K562 (cell line): ENCODE measurements at regions not wholly inside any gene's neighbourhood (a gene's known extent, or its start where the extent isn't known, plus 50 kb on each side); places are given as distances from the start of the nearest gene placed in this dataset.

Experiments used
- ATAC-seq: fragments of 200-7000 bp; cut with Tn5 transposase; 3 replicates; pipeline ENCODE4 v1.9.1; 2020; ENCODE audit warnings: moderate library complexity
- BruUV-seq: library from RNA; stranded (reverse); fragments of 400-500 nt; replicated peaks from 2 replicates; lab custom pipeline; 2021; lab: Mats Ljungman, UMichigan
- CTCF ChIA-PET: fragments of 300-600 bp; formaldehyde crosslinking; extraction: SDS; loops from one replicate; lab custom pipeline; 2021; ENCODE audit warnings: low intra/inter-chr PET ratio; lab: Yijun Ruan, JAX
- POLR2A ChIA-PET: fragments of 300-600, 350-650 bp; sonication (Branson Sonifier 250); formaldehyde crosslinking; extraction: SDS; loops from one replicate; lab custom pipeline; 2021; ENCODE audit warnings: antibody characterized with exemption, inconsistent platforms; lab: Yijun Ruan, JAX
- DNase-seq, 4 experiments: peaks; one replicate each; pipeline versions ENCODE4 v3.0.0 to v3.0.0-alpha.2; 2011 to 2018; ENCODE audit warnings: low spot score in 3 of 4, mixed read lengths in 3 of 4; ENCODE audit errors: extremely low read depth in 1 of 4
- FAIRE-seq: peaks from 2 replicates; lab custom pipeline; 2011; peaks lifted over from hg19 to GRCh38; lab: Jason Lieb, UNC
- H2AFZ ChIP-seq: 2 replicates; pipeline ENCODE4 v1.6.0; 2011; ENCODE audit warnings: low read depth, low read length, control low read depth, inconsistent platforms
- H3K27ac ChIP-seq: fragments of 200-600 bp; 3 replicates; pipeline ENCODE4 v1.8.0; 2011; ENCODE audit warnings: low read depth, mild to moderate bottlenecking, control low read depth, inconsistent platforms, low read length, moderate library complexity, mixed read lengths; ENCODE audit errors: extremely low read depth
- H3K27me3 ChIP-seq, 2 experiments: fragments of 300-600 bp in 1 of 2; 2 replicates in 1 of 2; 3 replicates in 1 of 2; pipeline versions ENCODE4 v1.6.0 to v1.8.0; 2011; ENCODE audit warnings: inconsistent platforms in 2 of 2, low read length in 2 of 2, mild to moderate bottlenecking in 1 of 2, mixed read lengths in 1 of 2, moderate library complexity in 1 of 2; ENCODE audit not compliant: control insufficient read depth in 2 of 2, insufficient read depth in 2 of 2
- H3K36me3 ChIP-seq: fragments of 300-600 bp; 3 replicates; pipeline ENCODE4 v1.8.0; 2011; ENCODE audit warnings: mild to moderate bottlenecking, low read length, inconsistent platforms; ENCODE audit not compliant: control insufficient read depth, insufficient read depth
- H3K4me1 ChIP-seq, 2 experiments: fragments of 200-600 bp in 1 of 2; replicated peaks in 1 of 2; 2 replicates in 1 of 2; 3 replicates in 1 of 2; pipeline versions ENCODE4 v1.5.1 to v1.8.0; 2011; ENCODE audit warnings: inconsistent platforms in 2 of 2, low read length in 2 of 2, mild to moderate bottlenecking in 1 of 2, mixed read lengths in 1 of 2, moderate library complexity in 1 of 2; ENCODE audit not compliant: control insufficient read depth in 2 of 2, insufficient read depth in 2 of 2
- H3K4me2 ChIP-seq: 2 replicates; pipeline ENCODE4 v1.6.1; 2011; ENCODE audit warnings: low read length, control low read depth, inconsistent platforms, mixed read lengths; ENCODE audit not compliant: insufficient read depth
- H3K4me3 ChIP-seq: fragments of 200-600 bp; sonication (generic), shearing (Covaris generic); 2 replicates; pipeline ENCODE4 v1.5.1; 2016; ENCODE audit warnings: control low read depth, inconsistent platforms
- H3K79me2 ChIP-seq: fragments of 200-600 bp; 3 replicates; pipeline ENCODE4 v1.8.0; 2011; ENCODE audit warnings: low read length, inconsistent platforms; ENCODE audit not compliant: control insufficient read depth, insufficient read depth
- H3K9ac ChIP-seq, 2 experiments: 2 replicates each; pipeline versions ENCODE4 v1.6.0 to v1.6.1; 2011; ENCODE audit warnings: low read depth in 2 of 2, low read length in 2 of 2, control low read depth in 1 of 2, inconsistent platforms in 1 of 2, mild to moderate bottlenecking in 1 of 2, mixed read lengths in 1 of 2; ENCODE audit not compliant: insufficient read depth in 1 of 2
- H3K9me1 ChIP-seq: one replicate; pipeline ENCODE4 v1.6.0; 2011; ENCODE audit warnings: inconsistent platforms, mild to moderate bottlenecking, low read length, moderate library complexity; ENCODE audit not compliant: control insufficient read depth, insufficient read depth
- H3K9me3 ChIP-seq: replicated peaks from 2 replicates; pipeline ENCODE4 v1.5.1; 2011; ENCODE audit warnings: low read depth, low read length, inconsistent platforms; ENCODE audit not compliant: control insufficient read depth, insufficient read depth
- H4K20me1 ChIP-seq: replicated peaks from 2 replicates; pipeline ENCODE4 v1.6.1; 2011; ENCODE audit warnings: low read length, inconsistent platforms, mixed read lengths; ENCODE audit not compliant: control insufficient read depth, insufficient read depth
- BRD4 ChIP-seq: fragments of 200-600 bp; sonication (generic); IDR thresholded peaks from 2 replicates; pipeline ENCODE4 v1.6.1; 2017; ENCODE audit warnings: inconsistent platforms
- CBX5 ChIP-seq: IDR thresholded peaks from 2 replicates; pipeline ENCODE4 v1.6.1; 2014; ENCODE audit warnings: low read depth, borderline replicate concordance
- ERF ChIP-seq: fragments of 450-650 bp; formaldehyde crosslinking; IDR thresholded peaks from 2 replicates; pipeline ENCODE4 v1.4.0; 2020; ENCODE audit warnings: mild to moderate bottlenecking, mixed read lengths
- HNRNPL ChIP-seq: fragments of 200-400 bp; formaldehyde crosslinking; IDR thresholded peaks from 2 replicates; pipeline ENCODE4 v1.6.1; 2017; ENCODE audit warnings: low read depth, mild to moderate bottlenecking, low read length
- ILK ChIP-seq: fragments of 450-650 bp; IDR thresholded peaks from 2 replicates; pipeline ENCODE4 v1.6.1; 2016; ENCODE audit warnings: missing genetic modification characterization, low read depth, mild to moderate bottlenecking, missing compliant biosample characterization, moderate library complexity, borderline replicate concordance
- KDM5B ChIP-seq: fragments of 200-600 bp; sonication (generic); IDR thresholded peaks from 2 replicates; pipeline ENCODE4 v1.6.1; 2012; ENCODE audit warnings: low read depth, mild to moderate bottlenecking, moderate library complexity, low read length, control low read depth, inconsistent platforms; ENCODE audit not compliant: insufficient replicate concordance
- LCOR ChIP-seq: sonication (generic); formaldehyde crosslinking; IDR thresholded peaks from 2 replicates; pipeline ENCODE4 v1.8.0; 2022; ENCODE audit warnings: mild to moderate bottlenecking, missing genetic modification reagents
- MCM7 ChIP-seq, 2 experiments: fragments of 450-650 bp; IDR thresholded peaks; 2 replicates each; pipeline ENCODE4 v1.6.1; 2016 to 2018
- NCOR1 ChIP-seq: fragments of 450-650 bp; IDR thresholded peaks from 2 replicates; pipeline ENCODE4 v1.6.1; 2016; ENCODE audit warnings: mild to moderate bottlenecking, moderate library complexity
- POLR2H ChIP-seq: IDR thresholded peaks from 2 replicates; pipeline ENCODE4 v1.6.1; 2016; ENCODE audit warnings: missing genetic modification characterization, low read depth, mild to moderate bottlenecking, control low read depth, missing compliant biosample characterization, moderate library complexity
- RBM14 ChIP-seq: fragments of 200-400 bp; formaldehyde crosslinking; IDR thresholded peaks from 2 replicates; pipeline ENCODE4 v1.6.1; 2018; ENCODE audit warnings: low read depth, mild to moderate bottlenecking, low read length, moderate library complexity, borderline replicate concordance; ENCODE audit not compliant: insufficient read depth
- WHSC1 ChIP-seq: IDR thresholded peaks from one replicate; pipeline ENCODE4 v1.6.1; 2012; ENCODE audit warnings: low read length, control low read depth, inconsistent platforms
- ZNF41 ChIP-seq: fragments of 250-450 bp; sonication (Bioruptor Pico); conservative IDR thresholded peaks from 2 replicates; pipeline ENCODE4 v1.4.0; 2020; ENCODE audit warnings: mild to moderate bottlenecking
- ZNF507 ChIP-seq: conservative IDR thresholded peaks from 2 replicates; pipeline ENCODE4 v1.6.1; 2017; ENCODE audit warnings: missing genetic modification characterization, missing compliant biosample characterization
- in situ Hi-C: fragments of 300-500 bp; cut with MboI; formaldehyde crosslinking; loops from 4 replicates; pipeline ENCODE4 v1.15.0; 2018; ENCODE audit warnings: inconsistent platforms, mixed read lengths
- intact Hi-C: fragments of 100-400 bp; cut with micrococcal nuclease; formaldehyde crosslinking; loops from 2 replicates; pipeline ENCODE4 v1.14.2; 2022
- TF ChIP-seq, protein P1 (sequence below): fragments of 450-650 bp; IDR thresholded peaks from 2 replicates; pipeline ENCODE4 v1.6.1; 2016
- TF ChIP-seq, protein P2 (sequence below): fragments of 250-450 bp; sonication (Bioruptor Pico); IDR thresholded peaks from 2 replicates; pipeline ENCODE4 v1.8.0; 2021; ENCODE audit warnings: moderate library complexity, mild to moderate bottlenecking, inconsistent platforms
- TF ChIP-seq, protein P3 (sequence below): fragments of 250-450 bp; sonication (Bioruptor Pico); IDR thresholded peaks from 2 replicates; pipeline ENCODE4 v1.6.1; 2021; ENCODE audit warnings: mild to moderate bottlenecking
- TF ChIP-seq, protein P4 (sequence below): fragments of 250-450 bp; sonication (Bioruptor Pico); IDR thresholded peaks from 2 replicates; pipeline ENCODE4 v1.5.0; 2021

DNA sequence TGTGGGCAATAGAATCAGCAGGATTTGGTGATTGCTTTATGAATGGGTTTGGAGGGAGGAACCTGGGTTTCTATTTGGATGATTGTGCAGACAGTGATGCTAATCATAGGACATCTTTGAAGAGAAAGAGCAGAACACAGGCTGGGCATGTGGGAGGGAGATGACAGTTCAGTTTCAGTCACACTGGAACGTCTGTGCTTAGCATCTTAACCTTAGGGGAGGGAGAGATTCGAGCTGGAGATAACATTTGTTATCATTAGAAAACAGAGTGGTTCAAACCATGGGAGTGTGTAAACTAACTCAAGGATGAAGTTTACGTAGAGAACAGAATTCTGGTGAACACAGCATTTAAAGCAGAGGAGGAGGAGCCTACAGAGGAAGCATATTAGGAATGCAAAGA is 138.6 kb upstream of the PPP2R2B start (continued):
- TF ChIP-seq WHSC1, result no peak
- no peak for TF ChIP-seq ZNF41 (CRISPR knock-in tag)
- no peak for TF ChIP-seq POLR2H (tag)

DNA sequence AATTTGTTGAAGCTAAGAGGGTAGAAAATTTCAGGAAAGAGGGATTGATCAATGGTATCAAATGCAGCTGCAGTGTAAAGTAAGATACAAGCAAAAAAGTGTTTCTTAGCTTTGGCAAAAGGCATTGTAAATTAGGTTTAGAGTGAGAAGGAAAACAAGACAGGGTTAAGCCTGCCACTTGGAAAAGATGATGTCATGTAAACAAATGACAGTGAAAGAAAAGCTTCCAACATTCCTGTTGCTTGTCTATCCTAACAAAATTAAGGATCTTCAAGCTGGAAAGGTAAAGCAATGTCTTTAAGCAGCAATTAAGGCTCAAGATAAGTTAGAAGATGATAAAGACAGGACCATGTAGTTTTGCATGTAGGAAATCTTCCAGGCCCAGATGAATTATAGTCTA is 139.1 kb upstream of the PPP2R2B start:
- in situ Hi-C loops (no loop called here), intact Hi-C loops (no loop called here)
- no peaks in the 10 kb centered on the region for H3K4me1 ChIP-seq
- CTCF ChIA-PET, result no interaction called here
- H3K4me3 ChIP-seq, result no peak overlapping the region
- no peaks in the 10 kb centered on the region for H4K20me1 ChIP-seq
- no peak overlapping the region for H3K4me2 ChIP-seq
- no peak overlapping the region for H2AFZ ChIP-seq
- FAIRE-seq (no peak), DNase-seq (no peak), ATAC-seq (no peak)
- BruUV-seq, result no TSS peak
- POLR2A ChIA-PET, result no interaction called here
- no peaks in the 10 kb centered on the region for H3K27me3 ChIP-seq
- no peaks in the 10 kb centered on the region for H3K9me1 ChIP-seq
- no peak overlapping the region for H3K27ac ChIP-seq
- no peaks in the 10 kb centered on the region for H3K79me2 ChIP-seq
- H3K36me3 ChIP-seq, result no peaks in the 10 kb centered on the region
- TF ChIP-seq, protein P1, sequence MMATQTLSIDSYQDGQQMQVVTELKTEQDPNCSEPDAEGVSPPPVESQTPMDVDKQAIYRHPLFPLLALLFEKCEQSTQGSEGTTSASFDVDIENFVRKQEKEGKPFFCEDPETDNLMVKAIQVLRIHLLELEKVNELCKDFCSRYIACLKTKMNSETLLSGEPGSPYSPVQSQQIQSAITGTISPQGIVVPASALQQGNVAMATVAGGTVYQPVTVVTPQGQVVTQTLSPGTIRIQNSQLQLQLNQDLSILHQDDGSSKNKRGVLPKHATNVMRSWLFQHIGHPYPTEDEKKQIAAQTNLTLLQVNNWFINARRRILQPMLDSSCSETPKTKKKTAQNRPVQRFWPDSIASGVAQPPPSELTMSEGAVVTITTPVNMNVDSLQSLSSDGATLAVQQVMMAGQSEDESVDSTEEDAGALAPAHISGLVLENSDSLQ, result no peak
- TF ChIP-seq LCOR (CRISPR knock-in tag), result no peak
- TF ChIP-seq, protein P2, sequence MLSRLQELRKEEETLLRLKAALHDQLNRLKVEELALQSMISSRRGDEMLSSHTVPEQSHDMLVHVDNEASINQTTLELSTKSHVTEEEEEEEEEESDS (CRISPR knock-in tag), result no peak
- TF ChIP-seq NCOR1, result no peak
- TF ChIP-seq, protein P3, sequence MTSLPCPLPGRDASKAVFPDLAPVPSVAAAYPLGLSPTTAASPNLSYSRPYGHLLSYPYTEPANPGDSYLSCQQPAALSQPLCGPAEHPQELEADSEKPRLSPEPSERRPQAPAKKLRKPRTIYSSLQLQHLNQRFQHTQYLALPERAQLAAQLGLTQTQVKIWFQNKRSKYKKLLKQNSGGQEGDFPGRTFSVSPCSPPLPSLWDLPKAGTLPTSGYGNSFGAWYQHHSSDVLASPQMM (CRISPR knock-in tag), result no peak
- no peak for TF ChIP-seq ZNF507 (tag)
- TF ChIP-seq RBM14, result no peak
- no peak for TF ChIP-seq BRD4
- no peak for TF ChIP-seq KDM5B
- TF ChIP-seq MCM7 (IDR thresholded peaks at IDR 0.05), result no peak
- TF ChIP-seq, protein P4, sequence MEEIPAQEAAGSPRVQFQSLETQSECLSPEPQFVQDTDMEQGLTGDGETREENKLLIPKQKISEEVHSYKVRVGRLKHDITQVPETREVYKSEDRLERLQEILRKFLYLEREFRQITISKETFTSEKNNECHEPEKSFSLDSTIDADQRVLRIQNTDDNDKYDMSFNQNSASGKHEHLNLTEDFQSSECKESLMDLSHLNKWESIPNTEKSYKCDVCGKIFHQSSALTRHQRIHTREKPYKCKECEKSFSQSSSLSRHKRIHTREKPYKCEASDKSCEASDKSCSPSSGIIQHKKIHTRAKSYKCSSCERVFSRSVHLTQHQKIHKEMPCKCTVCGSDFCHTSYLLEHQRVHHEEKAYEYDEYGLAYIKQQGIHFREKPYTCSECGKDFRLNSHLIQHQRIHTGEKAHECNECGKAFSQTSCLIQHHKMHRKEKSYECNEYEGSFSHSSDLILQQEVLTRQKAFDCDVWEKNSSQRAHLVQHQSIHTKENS (CRISPR knock-in tag), result no peak
- TF ChIP-seq CBX5, result no peak
- no peak for TF ChIP-seq ERF (CRISPR knock-in tag)
- no peak for TF ChIP-seq ILK
- no peak for TF ChIP-seq HNRNPL
- H3K9ac ChIP-seq, result no peak overlapping the region
- no peaks in the 10 kb centered on the region for H3K9me3 ChIP-seq
